CD14-positive monocyte (primary cell): ENCODE measurements at regions not wholly inside any gene's neighbourhood (a gene's known extent, or its start where the extent isn't known, plus 50 kb on each side); places are given as distances from the start of the nearest gene placed in this dataset.

Experiments used
- DNase-seq, 3 donors: peaks; one replicate each; pipeline ENCODE4 v3.0.0-alpha.2; 2011 to 2022
- H2AFZ ChIP-seq: 2 replicates; pipeline ENCODE4 v1.6.0; 2012; ENCODE audit warnings: mild to moderate bottlenecking, low read depth, low read length, inconsistent platforms; ENCODE audit not compliant: insufficient read depth, poor library complexity, severe bottlenecking
- H3K27ac ChIP-seq, 2 donors: 1 replicate in 1 of 2; 2 replicates in 1 of 2; pipeline ENCODE4 v1.5.1; 2012 to 2013; ENCODE audit warnings: low read length in 2 of 2, control low read depth in 1 of 2, inconsistent platforms in 1 of 2, low read depth in 1 of 2, mild to moderate bottlenecking in 1 of 2
- H3K27me3 ChIP-seq, 2 donors: one replicate each; pipeline versions ENCODE4 v1.6.0 to v1.6.1; 2011 to 2013; ENCODE audit warnings: low read length in 2 of 2; ENCODE audit not compliant: control insufficient read depth in 2 of 2, insufficient read depth in 2 of 2
- H3K36me3 ChIP-seq, 2 donors: replicated peaks in 1 of 2; 1 replicate in 1 of 2; 2 replicates in 1 of 2; pipeline versions ENCODE4 v1.5.1 to v1.6.1; 2012 to 2013; ENCODE audit warnings: low read length in 2 of 2, control low read depth in 1 of 2, inconsistent platforms in 1 of 2, mild to moderate bottlenecking in 1 of 2; ENCODE audit not compliant: insufficient read depth in 2 of 2, control insufficient read depth in 1 of 2
- H3K4me1 ChIP-seq, 2 donors: 1 replicate in 1 of 2; 2 replicates in 1 of 2; pipeline versions ENCODE4 v1.5.1 to v1.6.1; 2012 to 2013; ENCODE audit warnings: low read length in 2 of 2, control low read depth in 1 of 2, inconsistent platforms in 1 of 2, mild to moderate bottlenecking in 1 of 2, moderate library complexity in 1 of 2; ENCODE audit not compliant: insufficient read depth in 2 of 2, control insufficient read depth in 1 of 2
- H3K4me2 ChIP-seq: replicated peaks from 2 replicates; pipeline ENCODE3; 2012; ENCODE audit warnings: low read length, moderate library complexity, mild to moderate bottlenecking; ENCODE audit not compliant: poor library complexity, severe bottlenecking; ENCODE audit errors: extremely low read depth
- H3K4me3 ChIP-seq, 3 experiments: fragments of 200-600 bp in 1 of 3; sonication (generic) in 1 of 3; replicated peaks in 1 of 3; 1 replicate in 2 of 3; 2 replicates in 1 of 3; pipeline ENCODE4 v1.5.1; 2011 to 2013; ENCODE audit warnings: low read length in 3 of 3, mild to moderate bottlenecking in 3 of 3, control low read depth in 2 of 3, low read depth in 2 of 3, inconsistent platforms in 1 of 3, moderate library complexity in 1 of 3
- H3K79me2 ChIP-seq: 2 replicates; pipeline ENCODE4 v1.6.0; 2012; ENCODE audit warnings: mild to moderate bottlenecking, control low read depth, inconsistent platforms, low read length, moderate library complexity; ENCODE audit not compliant: insufficient read depth
- H3K9ac ChIP-seq: 2 replicates; pipeline ENCODE4 v1.6.0; 2017; ENCODE audit warnings: low read length, mild to moderate bottlenecking; ENCODE audit not compliant: insufficient read depth, poor library complexity, severe bottlenecking
- H3K9me3 ChIP-seq, 2 donors: replicated peaks in 1 of 2; 1 replicate in 1 of 2; 2 replicates in 1 of 2; pipeline versions ENCODE4 v1.5.1 to v1.6.1; 2012 to 2013; ENCODE audit warnings: low read length in 2 of 2, control low read depth in 1 of 2; ENCODE audit not compliant: control insufficient read depth in 1 of 2, insufficient read depth in 1 of 2
- H4K20me1 ChIP-seq: 2 replicates; pipeline ENCODE4 v1.6.0; 2012; ENCODE audit warnings: mild to moderate bottlenecking, low read length, control low read depth, moderate library complexity; ENCODE audit not compliant: insufficient read depth
- H3K27ac Mint-ChIP-seq, 7 donors: one replicate each; pipeline ENCODE4 v1.8.0; 2020; ENCODE audit warnings: mild to moderate bottlenecking in 7 of 7, mixed read lengths in 7 of 7, moderate library complexity in 6 of 7, inconsistent platforms in 2 of 7
- H3K27me3 Mint-ChIP-seq, 3 donors: one replicate each; pipeline ENCODE4 v1.8.0; 2021 to 2022; ENCODE audit warnings: low read depth in 3 of 3, mild to moderate bottlenecking in 3 of 3, mixed read lengths in 3 of 3, moderate library complexity in 3 of 3, inconsistent platforms in 1 of 3
- H3K36me3 Mint-ChIP-seq, 2 donors: one replicate each; pipeline ENCODE4 v1.8.0; 2020; ENCODE audit warnings: mixed read lengths in 2 of 2, inconsistent platforms in 1 of 2, mild to moderate bottlenecking in 1 of 2
- H3K4me1 Mint-ChIP-seq: one replicate; pipeline ENCODE4 v1.8.0; 2020; ENCODE audit warnings: mild to moderate bottlenecking, mixed read lengths
- H3K4me3 Mint-ChIP-seq, 2 donors: one replicate each; pipeline ENCODE4 v1.8.0; 2020; ENCODE audit warnings: mild to moderate bottlenecking in 2 of 2, mixed read lengths in 2 of 2, moderate library complexity in 1 of 2
- H3K9me3 Mint-ChIP-seq, 7 donors: one replicate each; pipeline ENCODE4 v1.8.0; 2020 to 2022; ENCODE audit warnings: mixed read lengths in 7 of 7, mild to moderate bottlenecking in 6 of 7, moderate library complexity in 6 of 7, inconsistent platforms in 2 of 7
- CTCF ChIP-seq: fragments of 200-600 bp; IDR thresholded peaks from one replicate; pipeline ENCODE4 v1.8.0; 2022; ENCODE audit warnings: antibody characterized with exemption, mild to moderate bottlenecking
- WGBS: methylation state at CpG from one replicate; pipeline ENCODE4 v1.1.5; 2013; ENCODE audit warnings: missing lambda C conversion rate; ENCODE audit not compliant: insufficient coverage; 5-methylcytosine and 5-hydroxymethylcytosine counted together
- intact Hi-C, 2 donors: fragments of 100-400 bp; cut with micrococcal nuclease; formaldehyde crosslinking; loops; one replicate each; pipeline versions ENCODE4 v1.15.0 to v1.15.1; 2023

- intact Hi-C loops: no loop called here
- H3K4me2 ChIP-seq: no peak overlapping the region
- H3K36me3 Mint-ChIP-seq: no peaks in the 10 kb centered on the region
Measured at GRCh38 chr12:91513313-91513712, 330.7 kb upstream of the DCN start.

GRCh38 chr12:91511795-91512420, 329.3 kb upstream of the DCN start:
- Histone ChIP-seq H3K4me3 (no peak overlapping the region), H3K4me1 (no peaks in the 10 kb centered on the region), H3K36me3 (no peaks in the 10 kb centered on the region), H3K4me2 (no peak overlapping the region), H4K20me1 (no peaks in the 10 kb centered on the region), H2AFZ (no peak overlapping the region), H3K27me3 (no peaks in the 10 kb centered on the region), H3K9ac (no peak overlapping the region), H3K9me3 (no peaks in the 10 kb centered on the region), H3K27ac (no peak overlapping the region), H3K79me2 (no peaks in the 10 kb centered on the region)
- Mint-ChIP-seq H3K36me3 (no peaks in the 10 kb centered on the region), H3K27me3 (peaks cover 0 to 3% (median 0%) of the 10 kb centered on the region in 3 donors), H3K27ac (no peak overlapping the region), H3K4me1 (no peaks in the 10 kb centered on the region), H3K4me3 (no peak overlapping the region), H3K9me3 (peaks cover 0 to 7% (median 0%) of the 10 kb centered on the region in 7 donors)
- intact Hi-C loops: no loop called here
- no peak for TF ChIP-seq CTCF
- no peak for DNase-seq
- WGBS: 100% methylated on average over 1 of the region's 1 CpG

More at GRCh38 chr12:91513313-91513712, 330.7 kb upstream of the DCN start:
- no peak overlapping the region for H3K9ac ChIP-seq
- no peaks in the 10 kb centered on the region for H3K4me1 Mint-ChIP-seq
- H3K27ac Mint-ChIP-seq: no peak overlapping the region
- no peak overlapping the region for H3K4me3 ChIP-seq
- H3K4me3 Mint-ChIP-seq: no peak overlapping the region
- no CpG with 5 or more reads among the region's 1 CpG for WGBS
- no peak overlapping the region for H2AFZ ChIP-seq
- no peak for DNase-seq
- no peaks in the 10 kb centered on the region for H3K79me2 ChIP-seq
- H3K4me1 ChIP-seq: no peaks in the 10 kb centered on the region
- no peaks in the 10 kb centered on the region for H4K20me1 ChIP-seq
- H3K27me3 ChIP-seq: no peaks in the 10 kb centered on the region
- TF ChIP-seq CTCF: no peak
- no peaks in the 10 kb centered on the region for H3K9me3 ChIP-seq
- no peak overlapping the region for H3K27ac ChIP-seq
- H3K27me3 Mint-ChIP-seq: peaks cover 0 to 3% (median 0%) of the 10 kb centered on the region in 3 donors
- peaks cover 0 to 5% (median 0%) of the 10 kb centered on the region in 7 donors for H3K9me3 Mint-ChIP-seq
- H3K36me3 ChIP-seq: no peaks in the 10 kb centered on the region
